Motor neuron (in vitro differentiated cells): ENCODE measurements at regions not wholly inside any gene's neighbourhood (a gene's known extent, or its start where the extent isn't known, plus 50 kb on each side); places are given as distances from the start of the nearest gene placed in this dataset.

Experiments
- ATAC-seq, 8 experiments: fragments of 200-7000 bp; cut with Tn5 transposase; replicated peaks in 6 of 8; 2 replicates each; pipeline ENCODE4 v1.8.0; 2021; ENCODE audit warnings: mild to moderate bottlenecking in 8 of 8, moderate library complexity in 8 of 8
- H3K27ac ChIP-seq, 2 donors: fragments of 250-450 bp; sonication (Bioruptor Pico); 2 replicates each; pipeline ENCODE4 v1.9.0; 2021; ENCODE audit warnings: antibody characterized with exemption in 2 of 2, mild to moderate bottlenecking in 2 of 2, moderate library complexity in 1 of 2
- H3K4me1 ChIP-seq, 2 donors: fragments of 250-450 bp; sonication (Bioruptor Pico); replicated peaks in 1 of 2; 2 replicates each; pipeline ENCODE4 v1.6.1; 2021; ENCODE audit warnings: antibody characterized with exemption in 2 of 2, mild to moderate bottlenecking in 2 of 2, moderate library complexity in 1 of 2
- H3K4me3 ChIP-seq, 5 donors: fragments of 250-450 bp; sonication (Bioruptor Pico); 2 replicates each; pipeline ENCODE4 v1.9.0; 2021; ENCODE audit warnings: antibody characterized with exemption in 5 of 5, mild to moderate bottlenecking in 5 of 5, moderate library complexity in 4 of 5
- WGBS, 10 experiments: fragments of 450-650 bp; shearing (Covaris generic); methylation state at CpG; one replicate each; pipeline ENCODE4 v1.0.0; 2022; 5-methylcytosine and 5-hydroxymethylcytosine counted together
- in situ Hi-C, 9 experiments: fragments of 400-800 bp; cut with MboI; loops; one replicate each; pipeline ENCODE4 v1.15.0; 2021; ENCODE audit warnings: low sequenced_read_pairs in 9 of 9, low pct_unique_long_range_greater_than_20kb in 2 of 9; ENCODE audit not compliant: unreplicated experiment in 9 of 9

GRCh38 chr1:2871246-2871815 lies 69.8 kb upstream of the TTC34 start:
- no peak for ATAC-seq
- 0 to 93% (median 48%) methylated on average over 1 to 6 of the region's 6 CpGs; no CpG with 5 or more reads in 3 of the 10 experiments for WGBS, 10 experiments
- Histone ChIP-seq H3K4me3 (no peak overlapping the region), H3K27ac (no peak overlapping the region), H3K4me1 (no peaks in the 10 kb centered on the region)
- in situ Hi-C loops = no loop called here

GRCh38 chr1:2874207-2874606 lies 72.7 kb upstream of the TTC34 start:
- Histone ChIP-seq H3K4me3 (no peak overlapping the region), H3K27ac (no peak overlapping the region), H3K4me1 (no peaks in the 10 kb centered on the region)
- WGBS, 10 experiments = 20 to 89% (median 66%) methylated on average over 2 to 7 of the region's 7 CpGs; no CpG with 5 or more reads in 3 of the 10 experiments
- in situ Hi-C loops = no loop called here
- ATAC-seq = no peak

GRCh38 chr1:2874607-2875480 lies 73.4 kb upstream of the TTC34 start:
- WGBS, 10 experiments = 1 to 79% (median 60%) methylated on average over 1 to 16 of the region's 30 CpGs; no CpG with 5 or more reads in 3 of the 10 experiments
- Histone ChIP-seq H3K4me3 (no peak overlapping the region), H3K27ac (no peak overlapping the region), H3K4me1 (no peaks in the 10 kb centered on the region)
- in situ Hi-C loops = no loop called here
- ATAC-seq = no peak

GRCh38 chr1:2875707-2876561 lies 74.4 kb upstream of the TTC34 start:
- Histone ChIP-seq H3K4me1 (no peaks in the 10 kb centered on the region), H3K27ac (no peak overlapping the region), H3K4me3 (no peak overlapping the region)
- in situ Hi-C loops = no loop called here
- 15 to 74% (median 39%) methylated on average over 1 to 26 of the region's 42 CpGs; no CpG with 5 or more reads in 3 of the 10 experiments for WGBS, 10 experiments
- peak in 3 of 8 experiments; percentile 81 to 85 (median 84) for ATAC-seq

- ATAC-seq = no peak
- in situ Hi-C loops = no loop called here
- Histone ChIP-seq H3K27ac (no peak overlapping the region), H3K4me3 (no peak overlapping the region), H3K4me1 (no peaks in the 10 kb centered on the region)
- WGBS, 10 experiments = 30 to 95% (median 61%) methylated on average over 1 to 16 of the region's 18 CpGs; no CpG with 5 or more reads in 3 of the 10 experiments
These were observed 75.4 kb upstream of the TTC34 start for GRCh38 chr1:2876846-2877245.

GRCh38 chr1:2877391-2877790 lies 75.9 kb upstream of the TTC34 start:
- 61 to 97% (median 80%) methylated on average over 3 to 15 of the region's 17 CpGs; no CpG with 5 or more reads in 2 of the 10 experiments for WGBS, 10 experiments
- no peak overlapping the region for H3K27ac ChIP-seq
- H3K4me1 ChIP-seq = no peaks in the 10 kb centered on the region
- ATAC-seq = no peak
- in situ Hi-C loops = no loop called here
- H3K4me3 ChIP-seq = no peak overlapping the region

- 74 to 90% methylated on average over 2 to 9 of the region's 14 CpGs; no CpG with 5 or more reads in 8 of the 10 experiments for WGBS, 10 experiments
- in situ Hi-C loops = no loop called here
- no peak for ATAC-seq
- no peak overlapping the region for H3K27ac ChIP-seq
- no peak overlapping the region for H3K4me3 ChIP-seq
- peaks cover 0 to 9% of the 10 kb centered on the region in 2 donors for H3K4me1 ChIP-seq
These were observed 77.1 kb upstream of the TTC34 start for GRCh38 chr1:2878591-2878990.

GRCh38 chr1:2879026-2879425 lies 77.5 kb upstream of the TTC34 start:
- Histone ChIP-seq H3K4me1 (peaks cover 0 to 9% of the 10 kb centered on the region in 2 donors), H3K27ac (no peak overlapping the region), H3K4me3 (no peak overlapping the region)
- ATAC-seq = no peak
- WGBS, 10 experiments = 0% methylated on average over 1 of the region's 14 CpGs; no CpG with 5 or more reads in 9 of the 10 experiments
- in situ Hi-C loops = no loop called here

GRCh38 chr1:2879591-2879990 lies 78.1 kb upstream of the TTC34 start:
- in situ Hi-C loops = no loop called here
- no peak overlapping the region for H3K4me3 ChIP-seq
- 68 to 74% (median 70%) methylated on average over 4 to 8 of the region's 18 CpGs; no CpG with 5 or more reads in 7 of the 10 experiments for WGBS, 10 experiments
- no peak overlapping the region for H3K27ac ChIP-seq
- ATAC-seq = no peak
- peaks cover 0 to 12% of the 10 kb centered on the region in 2 donors for H3K4me1 ChIP-seq

- H3K4me3 ChIP-seq = no peak overlapping the region
- WGBS, 10 experiments = 0 to 39% (median 21%) methylated on average over 1 to 5 of the region's 12 CpGs; no CpG with 5 or more reads in 7 of the 10 experiments
- H3K27ac ChIP-seq = no peak overlapping the region
- H3K4me1 ChIP-seq = peaks cover 0 to 12% of the 10 kb centered on the region in 2 donors
- no peak for ATAC-seq
- in situ Hi-C loops = no loop called here
These were observed 78.6 kb upstream of the TTC34 start for GRCh38 chr1:2880086-2880485.

- in situ Hi-C loops = no loop called here
- no peak for ATAC-seq
- H3K27ac ChIP-seq = no peak overlapping the region
- H3K4me3 ChIP-seq = no peak overlapping the region
- H3K4me1 ChIP-seq = peaks cover 0 to 12% of the 10 kb centered on the region in 2 donors
- WGBS, 10 experiments = 8 to 100% (median 74%) methylated on average over 1 to 11 of the region's 15 CpGs; no CpG with 5 or more reads in 3 of the 10 experiments
These were observed 79.4 kb upstream of the TTC34 start for GRCh38 chr1:2880812-2881295.

GRCh38 chr1:2881556-2881955 lies 80.1 kb upstream of the TTC34 start:
- Histone ChIP-seq H3K4me3 (no peak overlapping the region), H3K27ac (no peak overlapping the region), H3K4me1 (peaks cover 0 to 16% of the 10 kb centered on the region in 2 donors)
- ATAC-seq = no peak
- in situ Hi-C loops = no loop called here
- 46 to 85% (median 80%) methylated on average over 1 to 11 of the region's 15 CpGs; no CpG with 5 or more reads in 7 of the 10 experiments for WGBS, 10 experiments
